Epithelial cell of esophagus (primary cell): ENCODE measurements at regions not wholly inside any gene's neighbourhood (a gene's known extent, or its start where the extent isn't known, plus 50 kb on each side); places are given as distances from the start of the nearest gene placed in this dataset.
A peak's percentile ranks its signal among the peaks of the same experiment; 100 is the strongest.

Experiments used
- DNase-seq: peaks from one replicate; pipeline ENCODE4 v3.0.0; 2010; ENCODE audit warnings: low read depth
- H3K4me3 ChIP-seq: 2 replicates; pipeline ENCODE4 v1.5.1; 2011; ENCODE audit warnings: mild to moderate bottlenecking, low read length, control low read depth
- TF ChIP-seq, protein P1 (sequence below): IDR thresholded peaks from 2 replicates; pipeline ENCODE4 v1.5.1; 2011; ENCODE audit warnings: low read depth, mild to moderate bottlenecking, low read length, control low read depth, inconsistent platforms; ENCODE audit not compliant: insufficient read depth; ENCODE audit errors: missing control alignments

DNA sequence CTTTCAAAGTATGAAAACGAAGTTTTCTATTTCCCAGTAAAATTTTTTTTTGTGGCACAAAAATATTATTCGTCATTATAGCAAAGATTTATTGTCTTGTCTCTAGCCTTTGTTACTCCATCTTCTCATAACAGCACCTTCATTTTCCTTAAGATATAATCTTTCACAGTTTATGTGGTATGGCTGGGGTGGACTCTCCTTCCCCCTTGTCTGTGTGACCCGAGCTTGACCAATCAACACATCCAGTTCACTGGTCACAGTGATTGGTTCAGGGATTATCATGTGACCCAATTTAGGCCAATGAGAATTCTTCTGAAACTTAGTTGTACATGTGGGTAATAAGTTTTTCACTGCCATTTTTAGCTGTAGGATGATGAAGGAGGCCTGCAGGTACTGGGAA is 71.2 kb upstream of the DCBLD2 start:
- no peak for DNase-seq
- TF ChIP-seq, protein P1, sequence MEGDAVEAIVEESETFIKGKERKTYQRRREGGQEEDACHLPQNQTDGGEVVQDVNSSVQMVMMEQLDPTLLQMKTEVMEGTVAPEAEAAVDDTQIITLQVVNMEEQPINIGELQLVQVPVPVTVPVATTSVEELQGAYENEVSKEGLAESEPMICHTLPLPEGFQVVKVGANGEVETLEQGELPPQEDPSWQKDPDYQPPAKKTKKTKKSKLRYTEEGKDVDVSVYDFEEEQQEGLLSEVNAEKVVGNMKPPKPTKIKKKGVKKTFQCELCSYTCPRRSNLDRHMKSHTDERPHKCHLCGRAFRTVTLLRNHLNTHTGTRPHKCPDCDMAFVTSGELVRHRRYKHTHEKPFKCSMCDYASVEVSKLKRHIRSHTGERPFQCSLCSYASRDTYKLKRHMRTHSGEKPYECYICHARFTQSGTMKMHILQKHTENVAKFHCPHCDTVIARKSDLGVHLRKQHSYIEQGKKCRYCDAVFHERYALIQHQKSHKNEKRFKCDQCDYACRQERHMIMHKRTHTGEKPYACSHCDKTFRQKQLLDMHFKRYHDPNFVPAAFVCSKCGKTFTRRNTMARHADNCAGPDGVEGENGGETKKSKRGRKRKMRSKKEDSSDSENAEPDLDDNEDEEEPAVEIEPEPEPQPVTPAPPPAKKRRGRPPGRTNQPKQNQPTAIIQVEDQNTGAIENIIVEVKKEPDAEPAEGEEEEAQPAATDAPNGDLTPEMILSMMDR: no peak
- H3K4me3 ChIP-seq: no peak overlapping the region

DNA sequence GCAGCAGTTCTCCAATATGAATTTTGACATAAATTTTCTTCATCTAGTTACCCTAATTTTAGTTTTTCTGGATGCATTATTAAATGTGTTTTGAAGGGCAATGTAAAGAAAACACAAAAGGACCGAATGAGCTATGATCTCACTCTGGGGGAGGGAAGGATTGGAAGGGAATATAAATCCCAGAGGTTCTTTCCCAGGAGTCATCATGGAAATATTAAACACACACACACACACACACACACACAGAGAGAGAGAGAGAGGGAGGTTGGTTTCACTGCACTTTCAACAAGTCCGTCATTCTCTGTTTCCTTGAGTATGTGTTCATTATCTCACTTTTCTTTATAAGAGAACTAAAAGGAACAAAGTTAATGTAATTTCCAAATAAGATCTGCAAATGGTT is 70.7 kb upstream of the DCBLD2 start:
- TF ChIP-seq, protein P1: no peak
- peak; percentile 95 for DNase-seq
- H3K4me3 ChIP-seq: no peak overlapping the region

DNA sequence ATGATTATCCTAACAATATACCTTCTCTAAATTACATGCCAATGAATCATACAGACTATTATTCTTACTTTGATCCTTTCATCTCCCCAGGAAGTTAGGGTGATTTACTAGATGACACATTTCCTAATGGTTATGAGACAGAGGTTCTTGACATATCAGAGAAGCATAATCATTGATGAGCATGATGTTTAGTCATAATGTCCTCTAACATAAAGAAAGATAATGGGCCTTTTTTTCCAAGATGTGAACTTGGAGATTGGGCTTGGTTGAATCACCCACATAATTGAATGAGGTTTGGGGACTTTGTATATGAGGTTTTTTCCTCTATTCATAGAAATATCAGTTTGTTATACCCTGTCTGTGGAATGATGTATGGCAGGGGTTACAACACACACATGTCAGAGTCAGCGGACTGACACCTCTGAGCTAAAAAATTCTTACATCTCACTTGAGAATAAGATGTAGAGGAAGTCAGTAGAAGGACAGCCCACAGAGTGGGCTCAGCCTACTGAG is 69.7 kb upstream of the DCBLD2 start:
- TF ChIP-seq, protein P1: no peak
- H3K4me3 ChIP-seq: no peak overlapping the region
- DNase-seq: peak; percentile 94

DNA sequence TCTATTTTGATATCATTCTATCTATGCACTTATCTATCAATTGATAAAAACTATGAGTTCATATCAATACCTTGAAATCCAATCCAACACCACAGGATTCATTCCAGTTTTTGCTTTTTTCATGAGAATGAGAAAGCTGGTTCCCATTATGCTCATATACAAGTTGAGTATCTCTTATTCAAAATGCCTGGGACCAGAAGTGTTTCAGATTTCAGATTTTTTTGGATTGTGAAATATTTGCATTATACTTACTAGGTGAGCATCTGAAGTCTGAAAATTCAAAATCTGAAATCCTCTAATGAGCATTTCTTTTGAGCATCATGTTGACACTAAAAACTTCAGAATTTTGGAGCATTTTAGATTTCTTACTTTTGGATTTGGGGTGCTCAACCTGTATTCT is 67.8 kb upstream of the DCBLD2 start:
- no peak for DNase-seq
- H3K4me3 ChIP-seq: no peak overlapping the region
- TF ChIP-seq, protein P1: no peak

DNA sequence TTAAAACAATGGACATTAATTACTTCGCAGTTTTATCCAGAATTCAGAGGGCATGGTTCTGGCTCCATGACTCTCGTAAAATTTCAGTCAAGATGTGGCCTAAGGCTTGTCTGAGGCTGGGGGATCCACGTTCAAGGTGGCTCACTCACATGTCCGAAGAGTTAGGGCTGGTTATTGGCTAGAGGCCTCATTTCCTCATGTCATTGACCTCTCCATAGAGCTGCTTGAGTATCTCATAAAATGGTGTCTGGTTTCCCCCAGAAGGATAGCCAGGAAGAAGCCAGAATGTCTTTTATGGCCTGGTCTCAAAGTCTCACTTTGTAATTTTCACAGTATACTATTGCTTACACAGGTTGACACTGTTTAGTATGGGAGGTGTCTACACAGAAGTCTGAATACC is 67.3 kb upstream of the DCBLD2 start:
- no peak overlapping the region for H3K4me3 ChIP-seq
- no peak for DNase-seq
- TF ChIP-seq, protein P1: no peak

DNA sequence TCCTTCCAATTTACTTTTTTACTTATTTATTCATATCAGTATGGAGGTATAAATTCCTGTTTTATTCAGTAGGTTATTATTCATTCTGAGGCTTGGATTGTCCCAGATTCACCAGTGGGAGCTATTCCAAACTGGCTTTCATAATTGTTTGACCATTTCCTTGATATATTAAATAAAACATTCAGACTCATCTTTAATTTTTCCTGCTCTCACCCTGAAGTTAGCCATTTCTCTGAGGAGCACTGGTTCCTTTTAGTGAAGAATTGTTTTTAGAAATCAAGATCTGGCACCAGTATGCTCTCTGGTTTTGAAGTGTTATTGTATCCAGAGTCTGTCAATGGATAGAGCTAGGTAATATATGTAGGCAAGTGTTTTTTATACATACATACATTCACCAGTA is 66.9 kb upstream of the DCBLD2 start:
- no peak for DNase-seq
- no peak overlapping the region for H3K4me3 ChIP-seq
- TF ChIP-seq, protein P1: no peak

DNA sequence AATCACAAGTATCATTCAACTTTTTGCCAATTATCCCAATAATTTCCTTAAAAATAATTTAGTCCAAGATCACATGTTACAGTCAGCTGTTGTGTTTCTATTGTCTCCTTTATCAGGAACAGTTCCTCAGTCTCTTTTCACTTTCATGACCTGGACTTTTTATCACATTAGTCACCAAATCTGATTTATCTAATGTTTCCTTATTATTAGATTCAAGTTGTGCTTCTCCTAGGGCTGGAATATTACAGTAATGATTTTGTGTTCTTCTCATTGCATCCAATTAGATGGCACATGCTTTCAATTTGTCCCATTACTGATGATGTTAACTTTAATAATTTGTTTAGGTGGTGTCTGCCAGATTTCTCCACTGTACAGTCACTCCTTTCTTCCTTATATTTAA is 66.3 kb upstream of the DCBLD2 start:
- no peak overlapping the region for H3K4me3 ChIP-seq
- TF ChIP-seq, protein P1: no peak
- DNase-seq: no peak
